ENCODE measurements at regions not wholly inside any gene's neighbourhood (a gene's known extent, or its start where the extent isn't known, plus 50 kb on each side); places are given as distances from the start of the nearest gene placed in this dataset.

DNA sequence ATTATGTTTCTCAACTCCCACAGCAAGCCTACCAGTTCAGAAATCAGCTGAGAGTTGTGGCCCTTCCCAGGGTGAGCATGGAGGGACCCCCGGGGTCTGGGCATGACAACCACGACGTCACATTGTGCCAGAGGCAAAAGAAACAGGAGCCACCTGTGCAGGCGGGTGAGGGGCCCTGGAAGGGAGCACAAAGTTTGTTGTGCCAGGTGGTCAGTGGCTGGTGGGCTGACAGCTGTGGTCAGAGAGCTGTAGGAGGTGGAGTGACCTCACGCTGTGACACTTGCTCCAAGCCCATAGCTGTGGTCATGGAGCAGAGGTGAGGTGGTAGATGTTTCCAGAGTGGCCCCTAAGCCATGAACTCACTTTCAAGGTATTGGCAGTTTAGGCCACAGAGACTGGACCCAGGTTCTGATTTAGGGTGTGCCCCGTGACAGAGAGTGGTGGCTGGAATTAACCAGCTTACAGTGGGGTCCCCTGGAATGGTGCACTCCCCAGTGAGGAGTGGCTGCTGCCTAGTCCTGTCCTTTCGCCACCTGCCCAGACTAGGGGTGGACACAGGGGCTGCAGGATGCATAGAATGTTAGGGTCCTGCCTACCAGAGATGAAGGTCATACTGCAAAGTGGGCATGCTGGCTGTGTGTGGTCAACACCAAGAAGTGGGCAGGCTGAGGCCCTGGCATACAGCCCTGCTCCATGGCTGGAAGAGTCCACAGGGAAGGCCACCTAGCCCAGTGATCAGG lies 136.4 kb downstream of the GLI2 start:
- no peak overlapping the region for H3K4me2 ChIP-seq
- H3K9me3 ChIP-seq (ENCODE audit: insufficient read depth, low read depth), result no peaks in the 10 kb centered on the region
- no peak for TF ChIP-seq EZH2 (IDR thresholded peaks at IDR 0.05; ENCODE audit: low read depth)
- TF ChIP-seq, protein P1, sequence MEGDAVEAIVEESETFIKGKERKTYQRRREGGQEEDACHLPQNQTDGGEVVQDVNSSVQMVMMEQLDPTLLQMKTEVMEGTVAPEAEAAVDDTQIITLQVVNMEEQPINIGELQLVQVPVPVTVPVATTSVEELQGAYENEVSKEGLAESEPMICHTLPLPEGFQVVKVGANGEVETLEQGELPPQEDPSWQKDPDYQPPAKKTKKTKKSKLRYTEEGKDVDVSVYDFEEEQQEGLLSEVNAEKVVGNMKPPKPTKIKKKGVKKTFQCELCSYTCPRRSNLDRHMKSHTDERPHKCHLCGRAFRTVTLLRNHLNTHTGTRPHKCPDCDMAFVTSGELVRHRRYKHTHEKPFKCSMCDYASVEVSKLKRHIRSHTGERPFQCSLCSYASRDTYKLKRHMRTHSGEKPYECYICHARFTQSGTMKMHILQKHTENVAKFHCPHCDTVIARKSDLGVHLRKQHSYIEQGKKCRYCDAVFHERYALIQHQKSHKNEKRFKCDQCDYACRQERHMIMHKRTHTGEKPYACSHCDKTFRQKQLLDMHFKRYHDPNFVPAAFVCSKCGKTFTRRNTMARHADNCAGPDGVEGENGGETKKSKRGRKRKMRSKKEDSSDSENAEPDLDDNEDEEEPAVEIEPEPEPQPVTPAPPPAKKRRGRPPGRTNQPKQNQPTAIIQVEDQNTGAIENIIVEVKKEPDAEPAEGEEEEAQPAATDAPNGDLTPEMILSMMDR (conservative IDR thresholded peaks at IDR 0.05), result no peak
- H3K36me3 ChIP-seq (ENCODE audit: low read depth), result no peaks in the 10 kb centered on the region
- no peaks in the 10 kb centered on the region for H3K9me2 ChIP-seq (ENCODE audit: insufficient read depth)
- ChIA-PET POLR2A (ENCODE audit: unreplicated experiment) (no interaction called here), CTCF (interaction anchor here (0.9 kb wide), 1 partner anchor 15 kb away, joined by 3 read pairs; no protein-coding TSS in a partner anchor)
- no peaks in the 10 kb centered on the region for H3K79me2 ChIP-seq (ENCODE audit: low read depth)
- no peaks in the 10 kb centered on the region for H3F3A ChIP-seq (ENCODE audit: insufficient read depth, low read depth)
- intact Hi-C loops (cut with micrococcal nuclease; ENCODE audit: unreplicated experiment), result no loop called here
- DNase-seq, result no peak
- H3K27ac ChIP-seq, result no peak overlapping the region
- no peak overlapping the region for H2AFZ ChIP-seq
- H3K4me1 ChIP-seq (replicated peaks; ENCODE audit: insufficient read depth), result no peaks in the 10 kb centered on the region
- no peaks in the 10 kb centered on the region for H4K20me1 ChIP-seq (ENCODE audit: insufficient read depth)
- H3K27me3 ChIP-seq (ENCODE audit: insufficient read depth, low read depth), result peaks cover 79% of the 10 kb centered on the region
- BruUV-seq (replicated peaks), result no TSS peak
- no peak overlapping the region for H3K4me3 ChIP-seq

DNA sequence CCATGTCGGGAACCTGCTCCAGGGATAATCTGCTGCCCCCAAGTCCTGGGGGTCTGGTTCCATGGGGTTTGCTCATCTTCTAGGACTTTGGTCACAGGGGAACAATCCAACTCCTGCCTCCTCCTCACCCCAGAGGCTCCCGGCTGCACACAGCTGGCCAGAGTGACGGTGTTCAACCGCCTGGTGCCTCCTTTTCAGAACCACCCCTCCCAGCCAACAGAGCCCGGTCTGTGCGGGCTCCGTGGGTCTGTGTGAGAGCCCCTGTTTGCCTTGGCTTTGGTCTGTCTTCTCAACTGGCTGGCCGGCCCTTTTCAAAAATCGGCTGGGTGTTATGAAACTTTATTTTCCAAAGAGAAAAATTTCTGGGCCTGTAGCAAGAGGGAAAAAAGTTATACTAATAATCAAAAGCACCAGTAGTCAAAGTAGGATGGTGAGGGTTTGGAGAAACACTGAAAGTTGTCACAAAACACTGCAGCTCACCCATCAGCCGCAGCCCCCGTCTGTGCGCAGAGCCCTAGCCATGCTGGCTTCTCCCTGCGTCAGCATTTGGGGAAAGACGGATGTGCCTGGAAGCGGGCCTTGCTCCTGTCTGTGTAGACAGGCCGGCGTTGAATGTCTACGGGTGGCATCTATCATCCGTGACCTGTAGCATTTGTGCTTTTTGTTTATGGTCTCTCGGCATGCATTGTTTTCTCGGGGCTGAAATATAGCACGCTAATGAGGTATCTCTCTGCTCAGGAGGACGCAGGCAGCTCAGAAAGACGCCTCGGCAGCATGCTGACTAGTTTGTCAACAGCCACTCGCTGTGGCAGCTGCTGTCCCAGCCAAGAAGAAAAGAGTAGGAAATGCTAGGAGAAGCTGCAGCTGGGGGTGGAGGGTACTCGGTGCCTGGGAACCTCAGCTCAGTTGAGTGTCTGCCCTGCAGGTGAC lies 138.6 kb downstream of the GLI2 start:
- Histone ChIP-seq H3K9me2 (ENCODE audit: insufficient read depth) (no peaks in the 10 kb centered on the region), H3K79me2 (ENCODE audit: low read depth) (no peaks in the 10 kb centered on the region), H3K4me3 (no peak overlapping the region), H3K4me2 (no peak overlapping the region), H4K20me1 (ENCODE audit: insufficient read depth) (no peaks in the 10 kb centered on the region), H3K9me3 (ENCODE audit: insufficient read depth, low read depth) (no peaks in the 10 kb centered on the region), H3F3A (ENCODE audit: insufficient read depth, low read depth) (no peaks in the 10 kb centered on the region), H3K36me3 (ENCODE audit: low read depth) (no peaks in the 10 kb centered on the region), H3K4me1 (replicated peaks; ENCODE audit: insufficient read depth) (no peaks in the 10 kb centered on the region), H2AFZ (no peak overlapping the region), H3K27ac (no peak overlapping the region), H3K27me3 (ENCODE audit: insufficient read depth, low read depth) (peaks cover 70% of the 10 kb centered on the region)
- CTCF ChIA-PET, result no interaction called here
- POLR2A ChIA-PET (ENCODE audit: unreplicated experiment), result no interaction called here
- TF ChIP-seq, protein P1 (conservative IDR thresholded peaks at IDR 0.05), result no peak
- TF ChIP-seq EZH2 (IDR thresholded peaks at IDR 0.05; ENCODE audit: low read depth), result no peak
- no TSS peak for BruUV-seq (replicated peaks)
- intact Hi-C loops (cut with micrococcal nuclease; ENCODE audit: unreplicated experiment), result no loop called here
- no peak for DNase-seq

DNA sequence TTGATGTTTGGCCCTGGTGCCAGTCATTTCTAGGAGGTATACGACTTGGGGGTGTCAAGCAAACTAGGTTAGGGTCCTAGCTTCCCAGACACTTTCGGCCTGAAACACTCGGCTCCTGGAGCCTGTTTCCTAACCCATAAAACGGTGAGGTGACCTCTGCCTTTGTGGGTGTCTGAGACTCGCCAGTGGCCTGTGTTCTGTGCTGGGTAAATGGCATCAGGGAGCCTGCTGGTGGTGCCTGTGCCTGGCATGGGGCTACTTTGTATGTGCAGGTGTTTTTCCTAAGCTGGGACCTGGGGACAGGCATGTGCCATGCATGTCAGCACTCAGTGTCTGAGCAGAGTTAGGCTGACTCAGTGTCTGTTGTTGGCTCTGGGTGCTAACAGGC lies 139.2 kb downstream of the GLI2 start:
- no peaks in the 10 kb centered on the region for H3K9me3 ChIP-seq (ENCODE audit: insufficient read depth, low read depth)
- H3K4me3 ChIP-seq, result no peak overlapping the region
- H2AFZ ChIP-seq, result no peak overlapping the region
- no peaks in the 10 kb centered on the region for H3F3A ChIP-seq (ENCODE audit: insufficient read depth, low read depth)
- ChIA-PET CTCF (interaction anchor here (0.6 kb wide), 1 partner anchor 931 kb away, joined by 7 read pairs; no protein-coding TSS in a partner anchor), POLR2A (ENCODE audit: unreplicated experiment) (no interaction called here)
- H3K9me2 ChIP-seq (ENCODE audit: insufficient read depth), result no peaks in the 10 kb centered on the region
- H3K27me3 ChIP-seq (ENCODE audit: insufficient read depth, low read depth), result peaks cover 70% of the 10 kb centered on the region
- no TSS peak for BruUV-seq (replicated peaks)
- no peaks in the 10 kb centered on the region for H3K4me1 ChIP-seq (replicated peaks; ENCODE audit: insufficient read depth)
- no peaks in the 10 kb centered on the region for H4K20me1 ChIP-seq (ENCODE audit: insufficient read depth)
- no peak for DNase-seq
- no peaks in the 10 kb centered on the region for H3K36me3 ChIP-seq (ENCODE audit: low read depth)
- no peak overlapping the region for H3K27ac ChIP-seq
- TF ChIP-seq, protein P1 (conservative IDR thresholded peaks at IDR 0.05), result no peak
- no peak for TF ChIP-seq EZH2 (IDR thresholded peaks at IDR 0.05; ENCODE audit: low read depth)
- H3K79me2 ChIP-seq (ENCODE audit: low read depth), result no peaks in the 10 kb centered on the region
- no peak overlapping the region for H3K4me2 ChIP-seq
- intact Hi-C loops (cut with micrococcal nuclease; ENCODE audit: unreplicated experiment), result no loop called here
